ENCODE measurements at regions not wholly inside any gene's neighbourhood (a gene's known extent, or its start where the extent isn't known, plus 50 kb on each side); places are given as distances from the start of the nearest gene placed in this dataset.

GRCh38 chr2:225120186-225120585, 77.9 kb upstream of the DOCK10 start:
- no peak overlapping the region for H3K27ac Mint-ChIP-seq
- H3K9me3 Mint-ChIP-seq: no peaks in the 10 kb centered on the region
- Histone ChIP-seq H3K27ac (ENCODE audit: low read depth in 1 of 2, low read length in 2 of 2) (no peak overlapping the region), H3K9me3 (ENCODE audit: control insufficient read depth in 1 of 2, insufficient read depth in 1 of 2, low read length in 2 of 2) (no peaks in the 10 kb centered on the region), H3K36me3 (ENCODE audit: insufficient read depth, low read length) (no peaks in the 10 kb centered on the region), H3K27me3 (ENCODE audit: control insufficient read depth in 1 of 2, insufficient read depth in 2 of 2, low read length in 2 of 2) (no peaks in the 10 kb centered on the region), H3K4me3 (ENCODE audit: low read length) (no peak overlapping the region), H3K4me1 (ENCODE audit: insufficient read depth, low read length) (no peaks in the 10 kb centered on the region)
- no peaks in the 10 kb centered on the region for H3K27me3 Mint-ChIP-seq
- CTCF ChIA-PET: no interaction called here
- peaks cover 14% of the 10 kb centered on the region for H3K4me1 Mint-ChIP-seq (ENCODE audit: low read depth)
- no peaks in the 10 kb centered on the region for H3K36me3 Mint-ChIP-seq (ENCODE audit: low read depth)
- intact Hi-C loops (cut with DNase I, micrococcal nuclease): no loop called here
- no peak overlapping the region for H3K4me3 Mint-ChIP-seq
- no peak for TF ChIP-seq CTCF (IDR thresholded peaks at IDR 0.05)
- DNase-seq (no peak), ATAC-seq (ENCODE audit: poor library complexity) (no peak)
- POLR2A ChIA-PET: no interaction called here

- H3K4me1 ChIP-seq (ENCODE audit: insufficient read depth, low read length): no peaks in the 10 kb centered on the region
- peaks cover 9% of the 10 kb centered on the region for H3K4me1 Mint-ChIP-seq (ENCODE audit: low read depth)
- no peaks in the 10 kb centered on the region for H3K36me3 Mint-ChIP-seq (ENCODE audit: low read depth)
- H3K27me3 Mint-ChIP-seq: no peaks in the 10 kb centered on the region
- no peak overlapping the region for H3K4me3 ChIP-seq (ENCODE audit: low read length)
- H3K36me3 ChIP-seq (ENCODE audit: insufficient read depth, low read length): no peaks in the 10 kb centered on the region
- H3K9me3 Mint-ChIP-seq: no peaks in the 10 kb centered on the region
- no peaks in the 10 kb centered on the region for H3K27me3 ChIP-seq (ENCODE audit: control insufficient read depth in 1 of 2, insufficient read depth in 2 of 2, low read length in 2 of 2)
- no peak overlapping the region for H3K27ac ChIP-seq (ENCODE audit: low read depth in 1 of 2, low read length in 2 of 2)
- intact Hi-C loops (cut with DNase I, micrococcal nuclease): loop anchor here in 1 of 2 experiments (5.0 kb wide), 1 partner anchor 100 kb away; no protein-coding TSS in a partner anchor
- ChIA-PET POLR2A (no interaction called here), CTCF (interaction anchor here (0.5 kb wide), 1 partner anchor 482 kb away, joined by 3 read pairs; no protein-coding TSS in a partner anchor)
- ATAC-seq (ENCODE audit: poor library complexity) (no peak), DNase-seq (no peak)
- H3K27ac Mint-ChIP-seq: no peak overlapping the region
- no peaks in the 10 kb centered on the region for H3K9me3 ChIP-seq (ENCODE audit: control insufficient read depth in 1 of 2, insufficient read depth in 1 of 2, low read length in 2 of 2)
- no peak for TF ChIP-seq CTCF (IDR thresholded peaks at IDR 0.05)
- no peak overlapping the region for H3K4me3 Mint-ChIP-seq
Observed at GRCh38 chr2:225117051-225117716, 74.9 kb upstream of the DOCK10 start.

GRCh38 chr2:225114786-225115323, 72.6 kb upstream of the DOCK10 start:
- Mint-ChIP-seq H3K4me3 (no peak overlapping the region), H3K27ac (no peak overlapping the region), H3K4me1 (ENCODE audit: low read depth) (peaks cover 9% of the 10 kb centered on the region), H3K27me3 (no peaks in the 10 kb centered on the region), H3K36me3 (ENCODE audit: low read depth) (no peaks in the 10 kb centered on the region), H3K9me3 (no peaks in the 10 kb centered on the region)
- no peak overlapping the region for H3K27ac ChIP-seq (ENCODE audit: low read depth in 1 of 2, low read length in 2 of 2)
- H3K4me1 ChIP-seq (ENCODE audit: insufficient read depth, low read length): no peaks in the 10 kb centered on the region
- no peak for TF ChIP-seq CTCF (IDR thresholded peaks at IDR 0.05)
- H3K36me3 ChIP-seq (ENCODE audit: insufficient read depth, low read length): no peaks in the 10 kb centered on the region
- H3K4me3 ChIP-seq (ENCODE audit: low read length): no peak overlapping the region
- DNase-seq (no peak), ATAC-seq (ENCODE audit: poor library complexity) (no peak)
- H3K9me3 ChIP-seq (ENCODE audit: control insufficient read depth in 1 of 2, insufficient read depth in 1 of 2, low read length in 2 of 2): no peaks in the 10 kb centered on the region
- H3K27me3 ChIP-seq (ENCODE audit: control insufficient read depth in 1 of 2, insufficient read depth in 2 of 2, low read length in 2 of 2): no peaks in the 10 kb centered on the region
- ChIA-PET POLR2A (no interaction called here), CTCF (no interaction called here)
- intact Hi-C loops (cut with DNase I, micrococcal nuclease): loop anchor here in 1 of 2 experiments (5.0 kb wide), 1 partner anchor 98 kb away; no protein-coding TSS in a partner anchor
